KMS-11 (cell line): ENCODE measurements at regions not wholly inside any gene's neighbourhood (a gene's known extent, or its start where the extent isn't known, plus 50 kb on each side); places are given as distances from the start of the nearest gene placed in this dataset.

Experiments used
- H2AFZ ChIP-seq: fragments of 200-600 bp; sonication (generic); 2 replicates; pipeline ENCODE4 v1.6.1; 2016; ENCODE audit warnings: antibody characterized with exemption, mixed run types, low read depth
- H3K27ac ChIP-seq: fragments of 200-600 bp; sonication (generic); 2 replicates; pipeline ENCODE4 v1.6.1; 2016; ENCODE audit warnings: mild to moderate bottlenecking, mixed run types
- H3K27me3 ChIP-seq: fragments of 200-600 bp; sonication (generic); 2 replicates; pipeline ENCODE4 v1.6.1; 2017; ENCODE audit warnings: mild to moderate bottlenecking, low read depth, mixed run types, moderate library complexity; ENCODE audit not compliant: insufficient read depth
- H3K36me3 ChIP-seq: fragments of 200-600 bp; sonication (generic); 2 replicates; pipeline ENCODE4 v1.6.1; 2017; ENCODE audit warnings: mild to moderate bottlenecking, mixed run types; ENCODE audit not compliant: insufficient read depth
- H3K4me1 ChIP-seq: fragments of 200-600 bp; sonication (generic); 2 replicates; pipeline ENCODE4 v1.6.1; 2016; ENCODE audit warnings: mild to moderate bottlenecking, low read depth, mixed run types; ENCODE audit not compliant: poor library complexity, severe bottlenecking
- H3K4me2 ChIP-seq: fragments of 200-600 bp; sonication (generic); 2 replicates; pipeline ENCODE4 v1.7.0; 2016; ENCODE audit warnings: mild to moderate bottlenecking, mixed run types
- H3K4me3 ChIP-seq: fragments of 200-600 bp; sonication (generic); IDR thresholded peaks from 2 replicates; pipeline ENCODE4 v1.6.1; 2017; ENCODE audit warnings: low read depth, low read length, mixed read lengths; ENCODE audit not compliant: insufficient read depth
- H3K79me2 ChIP-seq: fragments of 200-600 bp; sonication (generic); 2 replicates; pipeline ENCODE4 v1.6.1; 2016; ENCODE audit warnings: low read depth, mixed run types; ENCODE audit not compliant: insufficient read depth
- H3K9ac ChIP-seq: fragments of 200-600 bp; sonication (generic); 2 replicates; pipeline ENCODE4 v1.6.1; 2016; ENCODE audit warnings: mild to moderate bottlenecking, mixed run types
- H4K20me1 ChIP-seq: fragments of 200-600 bp; sonication (generic); 2 replicates; pipeline ENCODE4 v1.6.1; 2016; ENCODE audit warnings: mild to moderate bottlenecking, mixed run types; ENCODE audit not compliant: insufficient read depth
- CTCF ChIP-seq: fragments of 200-600 bp; sonication (generic); conservative IDR thresholded peaks from 2 replicates; pipeline ENCODE4 v1.6.1; 2017; ENCODE audit warnings: low read depth, mild to moderate bottlenecking, antibody characterized with exemption, low read length, moderate library complexity, mixed read lengths

- no peaks in the 10 kb centered on the region for H4K20me1 ChIP-seq
- H3K36me3 ChIP-seq, result no peaks in the 10 kb centered on the region
- H2AFZ ChIP-seq, result no peak overlapping the region
- no peak overlapping the region for H3K4me3 ChIP-seq
- no peak overlapping the region for H3K9ac ChIP-seq
- H3K4me2 ChIP-seq, result no peak overlapping the region
- no peaks in the 10 kb centered on the region for H3K79me2 ChIP-seq
- TF ChIP-seq CTCF, result no peak
- no peak overlapping the region for H3K27ac ChIP-seq
- H3K4me1 ChIP-seq, result peaks cover 27% of the 10 kb centered on the region
- no peaks in the 10 kb centered on the region for H3K27me3 ChIP-seq
Observed at GRCh38 chr10:55180357-55180756, 379.3 kb upstream of the PCDH15 start.

- TF ChIP-seq CTCF, result no peak
- H3K9ac ChIP-seq, result no peak overlapping the region
- no peaks in the 10 kb centered on the region for H4K20me1 ChIP-seq
- H3K79me2 ChIP-seq, result no peaks in the 10 kb centered on the region
- no peaks in the 10 kb centered on the region for H3K36me3 ChIP-seq
- H3K27me3 ChIP-seq, result no peaks in the 10 kb centered on the region
- H3K4me3 ChIP-seq, result no peak overlapping the region
- H3K4me2 ChIP-seq, result no peak overlapping the region
- H3K27ac ChIP-seq, result no peak overlapping the region
- no peaks in the 10 kb centered on the region for H3K4me1 ChIP-seq
- H2AFZ ChIP-seq, result no peak overlapping the region
Observed at GRCh38 chr10:55174419-55174818, 373.4 kb upstream of the PCDH15 start.

- no peaks in the 10 kb centered on the region for H3K4me1 ChIP-seq
- no peaks in the 10 kb centered on the region for H3K36me3 ChIP-seq
- H4K20me1 ChIP-seq, result no peaks in the 10 kb centered on the region
- no peak for TF ChIP-seq CTCF
- H3K27ac ChIP-seq, result no peak overlapping the region
- no peaks in the 10 kb centered on the region for H3K79me2 ChIP-seq
- H2AFZ ChIP-seq, result no peak overlapping the region
- no peaks in the 10 kb centered on the region for H3K27me3 ChIP-seq
- H3K9ac ChIP-seq, result no peak overlapping the region
- no peak overlapping the region for H3K4me2 ChIP-seq
- H3K4me3 ChIP-seq, result no peak overlapping the region
Observed at GRCh38 chr10:55169493-55169892, 368.5 kb upstream of the PCDH15 start.

GRCh38 chr10:55168343-55168742 is 367.3 kb upstream of the PCDH15 start:
- no peak overlapping the region for H3K27ac ChIP-seq
- no peak overlapping the region for H2AFZ ChIP-seq
- H3K9ac ChIP-seq, result no peak overlapping the region
- H3K36me3 ChIP-seq, result no peaks in the 10 kb centered on the region
- no peaks in the 10 kb centered on the region for H4K20me1 ChIP-seq
- no peak overlapping the region for H3K4me2 ChIP-seq
- no peaks in the 10 kb centered on the region for H3K79me2 ChIP-seq
- TF ChIP-seq CTCF, result no peak
- no peak overlapping the region for H3K4me3 ChIP-seq
- H3K4me1 ChIP-seq, result no peaks in the 10 kb centered on the region
- no peaks in the 10 kb centered on the region for H3K27me3 ChIP-seq
